GM18867 (cell line): ENCODE measurements at regions not wholly inside any gene's neighbourhood (a gene's known extent, or its start where the extent isn't known, plus 50 kb on each side); places are given as distances from the start of the nearest gene placed in this dataset.
"Not testable (repeated sequence)": the region's sequence is repeated elsewhere in the genome, so short reads cannot be mapped to it uniquely, and the experiment has no call there.

Experiments used
- ATAC-seq: cut with Tn5 transposase; IDR thresholded peaks from one replicate; pipeline ENCODE4 v1.9.1; 2021; ENCODE audit warnings: mild to moderate bottlenecking, moderate library complexity; ENCODE audit not compliant: unreplicated experiment

GRCh38 chr5:105885266-105885665 is 1785.5 kb downstream of the EFNA5 start:
- no peak for ATAC-seq

- no peak for ATAC-seq
Measured at GRCh38 chr5:105882956-105883481, 1787.7 kb downstream of the EFNA5 start.

- ATAC-seq: no peak
Measured at GRCh38 chr5:105878402-105878801, 1792.3 kb downstream of the EFNA5 start.

- no peak for ATAC-seq
Measured at GRCh38 chr5:105877592-105877991, 1793.1 kb downstream of the EFNA5 start.

- ATAC-seq: no peak
Measured at GRCh38 chr5:105874316-105874715, 1796.4 kb downstream of the EFNA5 start.

- no peak for ATAC-seq
Measured at GRCh38 chr5:105872569-105873270, 1798.0 kb downstream of the EFNA5 start.

GRCh38 chr5:105868038-105868780 is 1802.5 kb downstream of the EFNA5 start:
- ATAC-seq: no peak

GRCh38 chr5:105865834-105866233 is 1804.9 kb downstream of the EFNA5 start:
- no peak for ATAC-seq

GRCh38 chr5:105859350-105859749 is 1811.4 kb downstream of the EFNA5 start:
- not testable (repeated sequence) for ATAC-seq

GRCh38 chr5:105849701-105850100 is 1821.0 kb downstream of the EFNA5 start:
- ATAC-seq: no peak

- ATAC-seq: no peak
Measured at GRCh38 chr5:105840800-105841199, 1829.9 kb downstream of the EFNA5 start.

- ATAC-seq: no peak
Measured at GRCh38 chr5:105836887-105837286, 1833.8 kb downstream of the EFNA5 start.

- no peak for ATAC-seq
Measured at GRCh38 chr5:105836268-105836667, 1834.5 kb downstream of the EFNA5 start.

GRCh38 chr5:105828821-105829220 is 1841.9 kb downstream of the EFNA5 start:
- no peak for ATAC-seq

GRCh38 chr5:105821800-105822199 is 1848.9 kb downstream of the EFNA5 start:
- no peak for ATAC-seq

GRCh38 chr5:105817914-105818313 is 1852.8 kb downstream of the EFNA5 start:
- no peak for ATAC-seq

- ATAC-seq: no peak
Measured at GRCh38 chr5:105817416-105817815, 1853.3 kb downstream of the EFNA5 start.

GRCh38 chr5:105816961-105817360 is 1853.8 kb downstream of the EFNA5 start:
- no peak for ATAC-seq

- no peak for ATAC-seq
Measured at GRCh38 chr5:105812304-105812703, 1858.4 kb downstream of the EFNA5 start.

- ATAC-seq: no peak
Measured at GRCh38 chr5:105807951-105808350, 1862.8 kb downstream of the EFNA5 start.

GRCh38 chr5:105807290-105807689 is 1863.4 kb downstream of the EFNA5 start:
- ATAC-seq: no peak

GRCh38 chr5:105806596-105806995 is 1864.1 kb downstream of the EFNA5 start:
- ATAC-seq: no peak
